ENCODE measurements at regions not wholly inside any gene's neighbourhood (a gene's known extent, or its start where the extent isn't known, plus 50 kb on each side); places are given as distances from the start of the nearest gene placed in this dataset.
"Not testable (repeated sequence)": the region's sequence is repeated elsewhere in the genome, so short reads cannot be mapped to it uniquely, and the experiment has no call there.

- DNase-seq: no peak
Observed at GRCh38 chr2:31736695-31737454, 156.1 kb upstream of the SRD5A2 start.

- no peak for DNase-seq
Observed at GRCh38 chr2:31735716-31736115, 155.0 kb upstream of the SRD5A2 start.

- DNase-seq: no peak
Observed at GRCh38 chr2:31729442-31730092, 148.8 kb upstream of the SRD5A2 start.

GRCh38 chr2:31729065-31729439 is 148.3 kb upstream of the SRD5A2 start:
- no peak for DNase-seq

- no peak for DNase-seq
Observed at GRCh38 chr2:31728406-31729064, 147.8 kb upstream of the SRD5A2 start.

GRCh38 chr2:31726457-31726856 is 145.7 kb upstream of the SRD5A2 start:
- no peak for DNase-seq

GRCh38 chr2:31725444-31725843 is 144.7 kb upstream of the SRD5A2 start:
- no peak for DNase-seq

GRCh38 chr2:31711737-31712136 is 131.0 kb upstream of the SRD5A2 start:
- DNase-seq: no peak

GRCh38 chr2:31710121-31710520 is 129.4 kb upstream of the SRD5A2 start:
- DNase-seq: no peak

GRCh38 chr2:31707992-31708391 is 127.3 kb upstream of the SRD5A2 start:
- DNase-seq: no peak

GRCh38 chr2:31704561-31705212 is 123.9 kb upstream of the SRD5A2 start:
- no peak for DNase-seq

- no peak for DNase-seq
Observed at GRCh38 chr2:31703253-31703652, 122.5 kb upstream of the SRD5A2 start.

- no peak for DNase-seq
Observed at GRCh38 chr2:31698722-31699121, 118.0 kb upstream of the SRD5A2 start.

GRCh38 chr2:31696068-31696467 is 115.3 kb upstream of the SRD5A2 start:
- no peak for DNase-seq

- no peak for DNase-seq
Observed at GRCh38 chr2:31694444-31694843, 113.7 kb upstream of the SRD5A2 start.

- no peak for DNase-seq
Observed at GRCh38 chr2:31693882-31694281, 113.1 kb upstream of the SRD5A2 start.

GRCh38 chr2:31688282-31688681 is 107.5 kb upstream of the SRD5A2 start:
- no peak for DNase-seq

GRCh38 chr2:31683506-31683905 is 102.8 kb upstream of the SRD5A2 start:
- not testable (repeated sequence) for DNase-seq

- DNase-seq: no peak
Observed at GRCh38 chr2:31675485-31675901, 94.8 kb upstream of the SRD5A2 start.

- no peak for DNase-seq
Observed at GRCh38 chr2:31674446-31674845, 93.7 kb upstream of the SRD5A2 start.

- no peak for DNase-seq
Observed at GRCh38 chr2:31666878-31667277, 86.1 kb upstream of the SRD5A2 start.

GRCh38 chr2:31664949-31665724 is 84.4 kb upstream of the SRD5A2 start:
- no peak for DNase-seq
